ENCODE measurements at regions not wholly inside any gene's neighbourhood (a gene's known extent, or its start where the extent isn't known, plus 50 kb on each side); places are given as distances from the start of the nearest gene placed in this dataset.

- H2AFZ ChIP-seq = peak overlapping the region; percentile 92
- Mint-ChIP-seq H3K27me3 (ENCODE audit: insufficient read depth, low read depth, poor library complexity) (peaks cover 10% of the 10 kb centered on the region), H3K4me3 (no peak overlapping the region), H3K36me3 (ENCODE audit: low read depth) (no peaks in the 10 kb centered on the region), H3K27ac (no peak overlapping the region), H3K9me3 (no peaks in the 10 kb centered on the region), H3K4me1 (peaks cover 11% of the 10 kb centered on the region)
- no peaks in the 10 kb centered on the region for H3K79me2 ChIP-seq (replicated peaks; ENCODE audit: insufficient read depth)
- H3K27ac ChIP-seq (ENCODE audit: low read depth) = no peak overlapping the region
- ATAC-seq (no peak), DNase-seq (ENCODE audit: low spot score) (no peak)
- no peak overlapping the region; the same call in 1 of the 2 replicates for H3K4me2 ChIP-seq
- no peak overlapping the region for H3K4me3 ChIP-seq
- H4K20me1 ChIP-seq (replicated peaks; ENCODE audit: insufficient read depth) = no peaks in the 10 kb centered on the region; the same call in 1 of the 2 replicates
- peaks cover 8% of the 10 kb centered on the region; the same call in 1 of the 2 replicates for H3K4me1 ChIP-seq (ENCODE audit: insufficient read depth)
- H3K9me2 ChIP-seq (ENCODE audit: insufficient read depth) = no peaks in the 10 kb centered on the region; the same call in 1 of the 2 replicates
- H3F3A ChIP-seq (replicated peaks; ENCODE audit: low read depth) = no peaks in the 10 kb centered on the region
- H3K36me3 ChIP-seq (ENCODE audit: insufficient read depth) = no peaks in the 10 kb centered on the region
- no peaks in the 10 kb centered on the region for H3K27me3 ChIP-seq (ENCODE audit: insufficient read depth)
- no peak for TF ChIP-seq STAT1 (IDR thresholded peaks at IDR 0.05; ENCODE audit: unreplicated experiment)
- no peak for TF ChIP-seq EZH2 (IDR thresholded peaks at IDR 0.05; ENCODE audit: low read depth, unreplicated experiment)
- no peak for TF ChIP-seq POLR2AphosphoS5 (IDR thresholded peaks at IDR 0.05; ENCODE audit: low read depth)
- no peak for TF ChIP-seq JUNB (IDR thresholded peaks at IDR 0.05; ENCODE audit: unreplicated experiment)
- no peak for TF ChIP-seq ZNF114 (CRISPR knock-in tag; IDR thresholded peaks at IDR 0.05)
- no peak for TF ChIP-seq NANOG (IDR thresholded peaks at IDR 0.05; ENCODE audit: borderline replicate concordance)
- TF ChIP-seq REST (IDR thresholded peaks at IDR 0.05; ENCODE audit: unreplicated experiment) = no peak
Observed at GRCh38 chr9:95791695-95792094, 83.8 kb upstream of the ERCC6L2 start.

GRCh38 chr9:95791286-95791685 is 84.2 kb upstream of the ERCC6L2 start:
- no peaks in the 10 kb centered on the region for H3K27me3 ChIP-seq (ENCODE audit: insufficient read depth)
- no peaks in the 10 kb centered on the region for H3F3A ChIP-seq (replicated peaks; ENCODE audit: low read depth)
- Mint-ChIP-seq H3K4me1 (peaks cover 12% of the 10 kb centered on the region), H3K27ac (no peak overlapping the region), H3K27me3 (ENCODE audit: insufficient read depth, low read depth, poor library complexity) (peaks cover 10% of the 10 kb centered on the region), H3K36me3 (ENCODE audit: low read depth) (no peaks in the 10 kb centered on the region), H3K4me3 (no peak overlapping the region), H3K9me3 (no peaks in the 10 kb centered on the region)
- no peak overlapping the region for H3K27ac ChIP-seq (ENCODE audit: low read depth)
- H3K4me2 ChIP-seq = no peak overlapping the region; the same call in 1 of the 2 replicates
- H4K20me1 ChIP-seq (replicated peaks; ENCODE audit: insufficient read depth) = no peaks in the 10 kb centered on the region; the same call in 1 of the 2 replicates
- DNase-seq (ENCODE audit: low spot score) = no peak
- no peak for ATAC-seq
- no peaks in the 10 kb centered on the region for H3K36me3 ChIP-seq (ENCODE audit: insufficient read depth)
- H3K9me2 ChIP-seq (ENCODE audit: insufficient read depth) = no peaks in the 10 kb centered on the region; the same call in 1 of the 2 replicates
- H3K79me2 ChIP-seq (replicated peaks; ENCODE audit: insufficient read depth) = no peaks in the 10 kb centered on the region
- H3K4me3 ChIP-seq = no peak overlapping the region
- H3K4me1 ChIP-seq (ENCODE audit: insufficient read depth) = peaks cover 8% of the 10 kb centered on the region; the same call in 1 of the 2 replicates
- H2AFZ ChIP-seq = peak overlapping the region; percentile 92
- TF ChIP-seq POLR2AphosphoS5 (IDR thresholded peaks at IDR 0.05; ENCODE audit: low read depth) (no peak), STAT1 (IDR thresholded peaks at IDR 0.05; ENCODE audit: unreplicated experiment) (no peak), CREB1 (CRISPR knock-in tag; IDR thresholded peaks at IDR 0.05; ENCODE audit: low read depth) (no peak), REST (IDR thresholded peaks at IDR 0.05; ENCODE audit: unreplicated experiment) (no peak), ETS1 (IDR thresholded peaks at IDR 0.05) (no peak), ZNF331 (CRISPR knock-in tag; IDR thresholded peaks at IDR 0.05; ENCODE audit: low read depth) (no peak), EZH2 (IDR thresholded peaks at IDR 0.05; ENCODE audit: low read depth, unreplicated experiment) (no peak), JUNB (IDR thresholded peaks at IDR 0.05; ENCODE audit: unreplicated experiment) (no peak)

All from GM23338 (cell line).